ENCODE measurements at regions not wholly inside any gene's neighbourhood (a gene's known extent, or its start where the extent isn't known, plus 50 kb on each side); places are given as distances from the start of the nearest gene placed in this dataset.

DNA sequence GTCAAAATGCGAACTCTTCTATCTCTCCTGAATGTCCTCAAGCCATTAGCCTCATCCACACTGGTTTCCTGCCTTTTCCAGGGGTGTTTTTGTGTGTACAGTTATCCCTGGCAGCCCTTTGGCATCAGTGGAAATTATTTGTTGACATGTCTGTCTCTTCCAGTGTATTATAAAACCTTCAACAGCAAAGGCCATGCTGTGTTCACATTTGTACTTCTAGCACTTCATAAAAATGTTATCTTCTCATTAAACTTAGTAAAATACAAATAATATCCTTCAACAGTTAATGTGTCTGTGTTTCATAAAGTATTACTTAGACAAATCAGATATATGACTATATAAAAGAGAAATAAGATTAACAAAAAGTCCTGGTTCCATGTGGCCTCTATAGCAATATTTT lies 359.5 kb upstream of the ARGLU1 start:
- TF ChIP-seq EZH2 (IDR thresholded peaks at IDR 0.05; ENCODE audit: low read length, unreplicated experiment) (no peak), EZH2phosphoT487 (IDR thresholded peaks at IDR 0.05; ENCODE audit: borderline replicate concordance, low read length) (no peak)
- TF ChIP-seq, protein P1, sequence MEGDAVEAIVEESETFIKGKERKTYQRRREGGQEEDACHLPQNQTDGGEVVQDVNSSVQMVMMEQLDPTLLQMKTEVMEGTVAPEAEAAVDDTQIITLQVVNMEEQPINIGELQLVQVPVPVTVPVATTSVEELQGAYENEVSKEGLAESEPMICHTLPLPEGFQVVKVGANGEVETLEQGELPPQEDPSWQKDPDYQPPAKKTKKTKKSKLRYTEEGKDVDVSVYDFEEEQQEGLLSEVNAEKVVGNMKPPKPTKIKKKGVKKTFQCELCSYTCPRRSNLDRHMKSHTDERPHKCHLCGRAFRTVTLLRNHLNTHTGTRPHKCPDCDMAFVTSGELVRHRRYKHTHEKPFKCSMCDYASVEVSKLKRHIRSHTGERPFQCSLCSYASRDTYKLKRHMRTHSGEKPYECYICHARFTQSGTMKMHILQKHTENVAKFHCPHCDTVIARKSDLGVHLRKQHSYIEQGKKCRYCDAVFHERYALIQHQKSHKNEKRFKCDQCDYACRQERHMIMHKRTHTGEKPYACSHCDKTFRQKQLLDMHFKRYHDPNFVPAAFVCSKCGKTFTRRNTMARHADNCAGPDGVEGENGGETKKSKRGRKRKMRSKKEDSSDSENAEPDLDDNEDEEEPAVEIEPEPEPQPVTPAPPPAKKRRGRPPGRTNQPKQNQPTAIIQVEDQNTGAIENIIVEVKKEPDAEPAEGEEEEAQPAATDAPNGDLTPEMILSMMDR (conservative IDR thresholded peaks at IDR 0.05; ENCODE audit: low read depth, low read length): no peak

Data from PC-3 (cell line).